ENCODE measurements at regions not wholly inside any gene's neighbourhood (a gene's known extent, or its start where the extent isn't known, plus 50 kb on each side); places are given as distances from the start of the nearest gene placed in this dataset.

DNA sequence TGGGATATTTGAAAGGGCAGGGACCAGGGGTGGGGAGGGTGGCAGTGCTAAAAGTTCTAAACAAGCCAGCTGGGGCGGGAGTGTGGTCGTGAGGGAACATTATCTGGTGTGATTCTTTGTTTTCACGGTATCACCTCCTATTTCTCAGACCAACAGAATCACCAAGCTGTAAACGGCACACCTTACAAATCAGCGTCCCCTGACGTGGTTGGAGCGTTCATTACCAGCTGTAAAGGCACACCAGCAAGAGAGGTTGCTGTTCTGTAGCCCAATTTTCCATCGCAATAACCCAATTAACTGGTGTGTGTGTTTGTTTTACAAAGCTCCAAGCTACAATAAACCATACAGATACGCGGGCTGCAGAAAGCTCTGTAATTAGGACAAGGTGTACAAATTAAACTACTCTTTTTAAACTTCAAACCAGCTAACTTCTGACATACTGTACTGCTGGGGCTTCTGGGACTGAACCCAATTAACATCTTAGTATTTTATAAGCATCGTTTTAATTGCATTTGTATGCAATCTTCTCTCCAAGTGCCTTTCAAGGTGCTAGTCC, 303.6 kb upstream of the CLINT1 start:
- DNase-seq (ENCODE audit: low spot score), result no peak

DNA sequence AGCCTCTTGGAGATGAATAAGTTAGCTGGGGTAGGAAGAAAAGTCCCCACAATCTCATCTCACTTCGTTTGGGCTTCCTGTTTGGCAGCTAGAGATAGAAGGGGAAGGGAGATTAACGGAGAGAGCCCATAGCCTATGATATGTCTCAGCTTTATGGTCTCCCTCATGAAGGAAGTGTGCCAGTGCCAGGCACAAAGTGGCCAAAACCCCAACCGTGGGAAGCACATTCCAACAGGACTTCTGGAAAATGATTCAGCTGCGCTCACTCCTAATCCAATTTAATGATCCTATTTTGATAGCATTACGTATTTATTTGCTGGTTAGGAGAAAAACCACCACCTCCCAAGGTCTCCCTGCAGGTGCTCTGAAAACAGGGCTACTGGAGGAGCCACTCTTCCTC, 303.1 kb upstream of the CLINT1 start:
- no peak for DNase-seq (ENCODE audit: low spot score)

DNA sequence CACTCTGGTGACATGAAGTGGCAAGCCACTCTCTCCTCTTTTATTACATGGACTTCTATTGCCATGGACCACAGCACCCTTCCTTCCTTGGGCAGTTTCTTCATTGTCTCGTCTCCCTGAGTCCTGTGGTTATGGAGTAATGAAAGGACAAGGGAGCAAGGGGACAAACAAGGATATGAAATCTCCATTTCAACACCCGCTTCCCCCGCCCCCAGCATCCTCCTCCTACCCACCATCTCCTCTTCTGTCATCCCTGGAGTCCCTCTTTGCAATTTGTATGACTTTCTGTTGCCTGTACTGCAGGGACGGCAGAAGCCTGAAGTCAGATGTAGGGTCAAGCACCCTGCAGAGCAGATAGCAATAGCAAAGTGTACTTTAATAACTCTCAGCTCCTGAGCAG, 300.7 kb upstream of the CLINT1 start:
- DNase-seq (ENCODE audit: low spot score), result no peak

- DNase-seq (ENCODE audit: low spot score), result no peak
Observed at GRCh38 chr5:158155811-158156505, 297.0 kb upstream of the CLINT1 start.

GRCh38 chr5:158155067-158155466, 296.1 kb upstream of the CLINT1 start:
- DNase-seq (ENCODE audit: low spot score), result no peak

- DNase-seq (ENCODE audit: low spot score), result no peak
Observed at GRCh38 chr5:158154226-158155005, 295.5 kb upstream of the CLINT1 start.

DNA sequence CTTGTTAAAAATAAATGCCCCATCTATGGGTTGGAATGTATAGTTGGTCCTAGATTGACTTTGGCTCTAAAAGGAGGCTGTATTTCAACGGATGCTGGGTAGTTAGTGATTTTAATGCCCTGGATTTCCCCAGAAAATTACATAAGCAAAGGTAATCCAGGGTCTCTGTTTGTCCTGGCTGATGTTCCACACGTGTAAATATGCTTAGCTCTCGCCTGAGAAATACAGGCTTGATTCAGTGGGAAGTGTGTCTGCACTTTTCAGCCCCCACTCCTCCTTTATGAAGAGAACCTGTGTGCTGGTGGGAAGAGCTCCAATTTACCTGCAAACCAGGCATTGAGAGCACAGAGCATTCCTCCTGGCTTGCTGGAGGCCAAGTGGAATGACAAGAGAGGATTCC, 294.6 kb upstream of the CLINT1 start:
- no peak for DNase-seq (ENCODE audit: low spot score)

DNA sequence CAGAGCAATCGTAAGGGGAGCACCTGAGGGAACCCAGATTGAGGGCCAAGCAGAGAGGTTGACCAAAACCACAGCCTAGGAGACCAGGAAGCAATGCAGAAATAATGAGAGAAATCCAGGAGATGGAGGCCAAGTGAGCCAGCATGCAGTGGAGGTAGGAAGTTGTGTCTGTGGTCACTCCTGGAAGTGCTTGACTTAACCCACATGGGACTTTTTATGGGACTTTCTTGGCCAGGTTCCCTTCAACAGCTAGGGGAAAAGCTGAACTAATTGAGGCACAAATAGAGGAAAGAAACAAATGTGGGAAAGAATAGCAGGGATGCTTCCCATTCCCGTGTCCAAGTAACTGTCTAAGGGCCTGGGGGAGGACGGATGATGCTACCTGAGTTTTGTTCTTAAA, 293.2 kb upstream of the CLINT1 start:
- DNase-seq (ENCODE audit: low spot score), result no peak

- no peak for DNase-seq (ENCODE audit: low spot score)
Observed at GRCh38 chr5:158147227-158147626, 288.3 kb upstream of the CLINT1 start.

DNA sequence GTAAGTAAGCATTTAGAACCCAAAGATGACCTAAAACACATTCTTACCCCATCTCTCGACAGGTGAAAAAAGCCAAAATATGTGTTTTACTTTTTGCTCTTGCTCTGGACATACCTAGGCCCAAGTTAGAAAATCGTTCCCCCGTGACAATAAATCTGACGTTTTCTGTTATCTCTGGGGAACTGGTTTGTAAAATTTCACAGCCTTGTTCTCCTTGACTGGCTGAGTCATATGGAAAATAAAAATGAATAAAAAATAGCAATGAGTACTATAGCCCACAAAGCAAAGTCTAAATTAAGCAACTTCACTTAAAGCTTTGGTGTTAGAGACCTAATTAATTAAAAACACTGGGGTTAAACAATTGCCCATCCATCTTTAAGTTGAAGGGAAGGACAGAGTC, 286.9 kb upstream of the CLINT1 start:
- DNase-seq (ENCODE audit: low spot score), result no peak

- DNase-seq (ENCODE audit: low spot score), result no peak
Observed at GRCh38 chr5:158143081-158143480, 284.1 kb upstream of the CLINT1 start.

DNA sequence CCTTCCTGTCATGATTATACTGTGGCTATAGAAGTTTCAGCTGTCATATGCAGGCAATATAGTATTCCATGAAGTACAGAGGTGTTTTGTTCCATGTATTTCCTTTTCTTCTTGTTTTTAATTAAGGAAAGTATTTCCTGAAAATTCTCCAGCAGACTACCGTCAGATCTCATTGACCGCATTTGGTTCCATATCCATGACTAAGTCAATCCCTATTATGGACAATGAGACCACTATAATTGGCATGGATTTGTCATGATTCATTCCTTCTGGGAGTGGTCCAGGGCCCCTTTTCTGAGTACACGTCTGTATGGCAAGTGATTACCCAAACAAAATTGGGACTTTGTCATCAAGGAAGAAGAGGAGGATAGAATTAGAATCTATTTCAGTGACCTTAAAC, 283.2 kb upstream of the CLINT1 start:
- no peak for DNase-seq (ENCODE audit: low spot score)

GRCh38 chr5:158140120-158140731, 281.3 kb upstream of the CLINT1 start:
- no peak for DNase-seq (ENCODE audit: low spot score)

GRCh38 chr5:158139161-158139560, 280.2 kb upstream of the CLINT1 start:
- no peak for DNase-seq (ENCODE audit: low spot score)

DNA sequence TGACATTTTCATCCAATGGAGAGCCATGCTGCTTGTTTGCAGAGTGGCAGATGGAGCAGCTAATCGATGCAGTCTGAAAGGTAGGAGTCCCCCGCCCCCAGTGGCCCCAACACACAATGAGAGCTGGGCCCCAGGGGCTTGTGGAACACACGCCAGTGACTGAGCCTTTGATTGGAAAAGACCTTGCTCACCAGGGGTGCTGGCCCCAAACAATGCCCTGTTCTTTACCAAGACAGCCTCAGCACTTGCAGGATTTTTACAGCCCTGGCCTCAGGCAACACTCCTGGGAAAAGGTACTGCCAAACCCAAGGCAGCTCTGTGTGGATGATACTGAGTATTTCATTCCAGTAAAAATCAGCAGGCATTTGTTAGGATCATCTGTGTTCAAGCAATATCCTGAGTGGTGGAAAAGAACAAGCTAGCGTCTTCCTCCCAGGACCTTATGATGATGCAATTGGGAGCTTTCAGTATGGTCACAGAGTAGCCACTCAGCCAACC, 276.8 kb upstream of the CLINT1 start:
- no peak for DNase-seq (ENCODE audit: low spot score)

- no peak for DNase-seq (ENCODE audit: low spot score)
Observed at GRCh38 chr5:158133369-158133768, 274.4 kb upstream of the CLINT1 start.

GRCh38 chr5:158127536-158127935, 268.6 kb upstream of the CLINT1 start:
- no peak for DNase-seq (ENCODE audit: low spot score)

GRCh38 chr5:158126442-158127405, 267.8 kb upstream of the CLINT1 start:
- no peak for DNase-seq (ENCODE audit: low spot score)

- no peak for DNase-seq (ENCODE audit: low spot score)
Observed at GRCh38 chr5:158124606-158125316, 265.8 kb upstream of the CLINT1 start.

GRCh38 chr5:158123595-158123994, 264.6 kb upstream of the CLINT1 start:
- no peak for DNase-seq (ENCODE audit: low spot score)

DNA sequence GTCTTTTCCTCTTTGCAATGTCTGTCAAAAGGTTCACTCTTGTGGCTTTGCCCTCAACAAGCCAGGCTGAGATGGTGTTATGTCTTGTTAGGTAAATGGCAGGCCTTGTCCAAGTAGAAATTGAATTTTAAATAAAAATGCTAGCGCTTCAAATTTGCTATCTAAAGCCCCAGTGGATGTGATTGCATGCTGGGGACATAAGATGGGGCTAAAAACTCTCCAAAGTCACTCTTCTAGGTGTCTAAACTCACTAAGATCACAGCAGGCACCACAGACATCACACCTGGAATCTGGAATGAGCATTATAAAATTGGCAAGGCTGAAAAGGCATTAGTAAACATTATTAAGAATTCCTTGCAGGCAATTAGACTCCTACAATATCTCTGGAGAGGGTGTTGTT, 262.7 kb upstream of the CLINT1 start:
- no peak for DNase-seq (ENCODE audit: low spot score)
